SU-DHL-6 (cell line): ENCODE measurements at regions not wholly inside any gene's neighbourhood (a gene's known extent, or its start where the extent isn't known, plus 50 kb on each side); places are given as distances from the start of the nearest gene placed in this dataset.

Experiments used
- H2AFZ ChIP-seq: fragments of 200-600 bp; sonication (generic); 2 replicates; pipeline ENCODE4 v1.6.1; 2014; ENCODE audit warnings: low read depth, mild to moderate bottlenecking, moderate library complexity, mixed read lengths, antibody characterized with exemption, low read length; ENCODE audit not compliant: severe bottlenecking
- H3F3A ChIP-seq: fragments of 200-600 bp; shearing (Covaris generic); 2 replicates; pipeline ENCODE4 v1.6.0; 2016; ENCODE audit warnings: antibody characterized with exemption, mild to moderate bottlenecking; ENCODE audit not compliant: insufficient read depth
- H3K27ac ChIP-seq: fragments of 200-600 bp; sonication (generic); 2 replicates; pipeline ENCODE4 v1.5.1; 2016; ENCODE audit warnings: low read depth, mild to moderate bottlenecking, low read length, moderate library complexity, mixed read lengths
- H3K27me3 ChIP-seq: fragments of 200-600 bp; sonication (generic), shearing (Covaris generic); 2 replicates; pipeline ENCODE4 v1.6.0; 2014; ENCODE audit warnings: mild to moderate bottlenecking, low read length
- H3K36me3 ChIP-seq: fragments of 200-600 bp; sonication (generic); 2 replicates; pipeline ENCODE4 v1.6.1; 2014; ENCODE audit warnings: mild to moderate bottlenecking, low read length, mixed read lengths
- H3K4me2 ChIP-seq: fragments of 300-600, 200-600 bp; shearing (Covaris generic), sonication (generic); 2 replicates; pipeline ENCODE4 v1.6.0; 2014; ENCODE audit warnings: low read length, low read depth, mild to moderate bottlenecking; ENCODE audit not compliant: poor library complexity, severe bottlenecking
- H3K4me3 ChIP-seq: fragments of 200-600 bp; sonication (generic); 2 replicates; pipeline ENCODE4 v1.5.1; 2014; ENCODE audit warnings: antibody characterized with exemption, low read length, mild to moderate bottlenecking, mixed read lengths; ENCODE audit not compliant: insufficient read depth, poor library complexity, severe bottlenecking
- H3K79me2 ChIP-seq: fragments of 200-600 bp; sonication (generic); 2 replicates; pipeline ENCODE4 v1.6.1; 2014; ENCODE audit warnings: mild to moderate bottlenecking, low read length, moderate library complexity; ENCODE audit not compliant: insufficient read depth
- H3K9ac ChIP-seq: fragments of 200-600 bp; sonication (generic); 2 replicates; pipeline ENCODE4 v1.7.0; 2014; ENCODE audit warnings: mild to moderate bottlenecking, low read length
- H3K9me2 ChIP-seq: fragments of 200-600 bp; sonication (generic); replicated peaks from 2 replicates; pipeline ENCODE4 v1.6.1; 2014; ENCODE audit warnings: low read length; ENCODE audit not compliant: insufficient read depth
- H3K9me3 ChIP-seq: fragments of 200-600 bp; sonication (generic); 2 replicates; pipeline ENCODE4 v1.6.1; 2014; ENCODE audit warnings: low read length, mixed read lengths; ENCODE audit not compliant: insufficient read depth
- H4K20me1 ChIP-seq: fragments of 200-600 bp; sonication (generic); 2 replicates; pipeline ENCODE4 v1.6.1; 2014; ENCODE audit warnings: low read depth, mild to moderate bottlenecking, antibody characterized with exemption, low read length, moderate library complexity, mixed read lengths
- EZH2phosphoT487 ChIP-seq: fragments of 200-600 bp; sonication (generic), shearing (Covaris generic); conservative IDR thresholded peaks from 2 replicates; pipeline ENCODE4 v1.6.1; 2018; ENCODE audit warnings: mild to moderate bottlenecking, antibody characterized with exemption, low read length, moderate library complexity, mixed read lengths
- TF ChIP-seq, protein P1 (sequence below): fragments of 200-600 bp; sonication (generic); IDR thresholded peaks from one replicate; pipeline ENCODE4 v1.5.1; 2017; ENCODE audit warnings: antibody characterized with exemption, mild to moderate bottlenecking, low read length, moderate library complexity; ENCODE audit not compliant: insufficient read depth, poor library complexity, severe bottlenecking

DNA sequence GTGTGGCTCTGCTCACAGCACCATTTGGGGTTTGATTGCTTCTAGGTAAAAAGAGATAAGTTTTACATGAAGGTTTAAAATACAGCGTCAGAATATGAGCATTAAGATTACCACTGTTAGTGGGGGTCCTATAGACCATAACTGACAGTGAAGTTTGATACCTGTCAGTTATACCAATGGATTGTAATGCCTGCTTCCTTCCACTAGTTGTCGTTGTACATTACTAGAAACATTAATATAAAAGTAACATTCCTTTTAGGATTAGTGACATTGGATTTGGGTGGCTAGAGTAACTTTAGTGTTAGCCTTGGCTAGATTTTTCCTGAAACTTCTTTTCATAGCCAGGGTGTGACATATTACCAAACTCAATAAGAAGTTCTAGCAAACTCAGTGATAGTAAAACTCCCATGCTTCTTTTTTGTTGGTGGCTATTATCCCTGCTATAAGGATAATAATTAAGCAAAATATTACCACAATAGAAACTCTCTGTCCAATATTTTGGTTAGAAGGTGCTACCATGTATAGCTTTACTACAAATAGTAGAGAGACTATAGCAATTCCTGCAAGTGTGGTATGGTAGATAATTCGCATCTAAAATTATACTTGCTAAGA is 57.1 kb downstream of the FAM181B start:
- H4K20me1 ChIP-seq: no peaks in the 10 kb centered on the region
- no peak overlapping the region for H3K9ac ChIP-seq
- no peaks in the 10 kb centered on the region for H3K27me3 ChIP-seq
- peaks cover under 1% of the 10 kb centered on the region; the same call in 1 of the 2 replicates for H3K9me3 ChIP-seq
- H3K36me3 ChIP-seq: no peaks in the 10 kb centered on the region
- no peak overlapping the region for H2AFZ ChIP-seq
- H3K4me2 ChIP-seq: no peak overlapping the region
- no peaks in the 10 kb centered on the region for H3K9me2 ChIP-seq
- H3K4me3 ChIP-seq: no peak overlapping the region
- no peaks in the 10 kb centered on the region for H3F3A ChIP-seq
- H3K27ac ChIP-seq: no peak overlapping the region
- H3K79me2 ChIP-seq: no peaks in the 10 kb centered on the region
- TF ChIP-seq, protein P1, sequence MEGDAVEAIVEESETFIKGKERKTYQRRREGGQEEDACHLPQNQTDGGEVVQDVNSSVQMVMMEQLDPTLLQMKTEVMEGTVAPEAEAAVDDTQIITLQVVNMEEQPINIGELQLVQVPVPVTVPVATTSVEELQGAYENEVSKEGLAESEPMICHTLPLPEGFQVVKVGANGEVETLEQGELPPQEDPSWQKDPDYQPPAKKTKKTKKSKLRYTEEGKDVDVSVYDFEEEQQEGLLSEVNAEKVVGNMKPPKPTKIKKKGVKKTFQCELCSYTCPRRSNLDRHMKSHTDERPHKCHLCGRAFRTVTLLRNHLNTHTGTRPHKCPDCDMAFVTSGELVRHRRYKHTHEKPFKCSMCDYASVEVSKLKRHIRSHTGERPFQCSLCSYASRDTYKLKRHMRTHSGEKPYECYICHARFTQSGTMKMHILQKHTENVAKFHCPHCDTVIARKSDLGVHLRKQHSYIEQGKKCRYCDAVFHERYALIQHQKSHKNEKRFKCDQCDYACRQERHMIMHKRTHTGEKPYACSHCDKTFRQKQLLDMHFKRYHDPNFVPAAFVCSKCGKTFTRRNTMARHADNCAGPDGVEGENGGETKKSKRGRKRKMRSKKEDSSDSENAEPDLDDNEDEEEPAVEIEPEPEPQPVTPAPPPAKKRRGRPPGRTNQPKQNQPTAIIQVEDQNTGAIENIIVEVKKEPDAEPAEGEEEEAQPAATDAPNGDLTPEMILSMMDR: peak; percentile 48
- TF ChIP-seq EZH2phosphoT487: no peak

DNA sequence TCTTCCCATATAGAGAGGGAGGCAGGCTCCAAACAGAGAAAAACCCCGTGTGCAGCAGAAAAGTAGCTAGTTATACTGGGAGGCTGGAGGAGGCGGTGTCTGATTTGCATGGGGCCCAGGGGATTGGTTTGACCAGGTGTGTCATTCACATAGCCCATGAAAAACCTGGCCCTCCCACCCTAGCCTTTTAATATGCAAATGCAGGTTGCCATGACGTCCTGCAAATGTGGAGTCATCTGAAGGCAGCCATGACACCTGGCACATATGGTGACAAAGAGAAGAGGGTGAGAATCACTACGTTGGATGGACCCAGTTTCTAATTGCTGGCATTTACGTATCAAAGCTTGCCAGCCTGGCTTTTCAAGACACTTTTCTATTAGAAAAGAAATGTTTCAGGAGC is 57.8 kb downstream of the FAM181B start:
- no peak overlapping the region for H3K4me2 ChIP-seq
- H3K9ac ChIP-seq: no peak overlapping the region
- no peak overlapping the region for H3K4me3 ChIP-seq
- H2AFZ ChIP-seq: no peak overlapping the region
- no peaks in the 10 kb centered on the region for H3K27me3 ChIP-seq
- no peaks in the 10 kb centered on the region for H4K20me1 ChIP-seq
- H3F3A ChIP-seq: no peaks in the 10 kb centered on the region
- no peaks in the 10 kb centered on the region for H3K36me3 ChIP-seq
- TF ChIP-seq, protein P1: no peak
- TF ChIP-seq EZH2phosphoT487: no peak
- no peaks in the 10 kb centered on the region for H3K9me3 ChIP-seq
- no peaks in the 10 kb centered on the region for H3K9me2 ChIP-seq
- no peak overlapping the region for H3K27ac ChIP-seq
- no peaks in the 10 kb centered on the region for H3K79me2 ChIP-seq

DNA sequence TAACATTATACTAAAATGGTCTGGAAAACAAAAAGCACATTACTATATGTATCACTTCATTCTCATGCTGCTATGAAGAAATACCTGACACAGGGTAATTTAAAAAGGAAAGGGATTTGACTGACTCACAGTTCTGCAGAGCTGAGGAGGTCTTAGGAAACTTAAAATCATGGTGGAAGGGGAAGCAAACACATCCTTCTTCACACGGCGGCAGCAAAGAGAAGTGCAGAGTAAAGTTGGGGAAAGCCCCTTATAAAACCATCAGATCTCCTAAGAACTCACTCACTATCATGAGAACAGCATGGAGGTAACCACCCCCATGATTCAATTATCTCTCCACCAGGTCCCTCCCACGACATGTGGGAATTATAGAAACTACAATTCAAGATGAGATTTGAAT is 60.0 kb downstream of the FAM181B start:
- H3K79me2 ChIP-seq: no peaks in the 10 kb centered on the region
- H3K9ac ChIP-seq: no peak overlapping the region
- no peaks in the 10 kb centered on the region for H3K9me3 ChIP-seq
- H3K27me3 ChIP-seq: no peaks in the 10 kb centered on the region
- H3K9me2 ChIP-seq: no peaks in the 10 kb centered on the region
- no peaks in the 10 kb centered on the region for H3F3A ChIP-seq
- no peak for TF ChIP-seq EZH2phosphoT487
- TF ChIP-seq, protein P1: no peak
- H3K4me2 ChIP-seq: no peak overlapping the region
- H3K27ac ChIP-seq: no peak overlapping the region
- no peaks in the 10 kb centered on the region for H4K20me1 ChIP-seq
- no peaks in the 10 kb centered on the region for H3K36me3 ChIP-seq
- no peak overlapping the region for H3K4me3 ChIP-seq
- H2AFZ ChIP-seq: no peak overlapping the region
